GM18526 (cell line): ENCODE measurements at regions not wholly inside any gene's neighbourhood (a gene's known extent, or its start where the extent isn't known, plus 50 kb on each side); places are given as distances from the start of the nearest gene placed in this dataset.

Experiments
- POLR2A ChIP-seq: IDR thresholded peaks from 3 replicates; pipeline ENCODE4 v1.6.1; 2011; ENCODE audit not compliant: insufficient read length; ENCODE audit errors: extremely low read depth

DNA sequence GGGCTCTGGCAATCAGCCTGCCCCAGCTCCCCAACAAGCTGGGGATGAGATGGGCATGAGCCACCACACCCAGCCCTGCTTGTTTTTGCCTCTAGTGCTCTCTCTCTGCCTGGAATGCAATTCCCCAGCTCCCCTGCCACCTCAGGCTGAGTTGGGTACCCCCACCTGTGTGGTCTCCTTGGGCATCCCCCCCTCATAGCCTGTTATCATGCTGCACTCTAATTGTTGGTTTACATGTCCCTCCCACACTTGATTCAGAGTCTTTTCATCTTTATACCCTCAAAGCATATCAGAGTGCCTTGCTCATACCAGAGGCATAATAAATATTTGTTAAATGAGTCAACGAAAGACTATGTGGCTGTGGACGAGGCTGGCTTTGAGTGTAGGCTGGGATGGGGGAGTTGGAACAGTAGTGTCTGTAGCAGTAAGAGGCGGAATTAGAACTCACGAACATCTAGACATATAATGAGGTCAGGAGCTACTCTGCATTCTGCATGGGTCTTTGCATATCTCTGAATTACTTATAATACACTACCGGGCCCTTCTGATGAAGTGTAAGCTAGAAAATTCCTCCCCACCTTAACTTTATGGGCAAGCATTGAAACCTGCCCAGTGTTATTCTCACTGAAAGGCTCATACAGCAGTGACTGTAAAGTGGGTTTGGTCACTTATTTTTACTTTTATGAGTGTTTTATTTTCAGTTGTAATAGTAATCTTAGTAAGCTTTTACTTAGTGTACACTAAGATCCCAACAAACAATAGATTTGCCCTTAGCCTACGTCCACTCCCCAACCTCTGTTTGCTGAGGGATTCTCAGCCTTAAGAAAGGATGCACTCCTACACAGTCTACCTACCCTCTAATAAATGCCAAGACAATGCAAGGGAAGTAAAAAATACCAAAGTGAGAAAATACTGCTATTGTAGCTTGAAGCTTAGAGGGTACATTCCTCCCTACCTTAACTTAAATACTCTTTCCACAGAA lies 58.7 kb downstream of the EDN1 start:
- TF ChIP-seq POLR2A = no peak

DNA sequence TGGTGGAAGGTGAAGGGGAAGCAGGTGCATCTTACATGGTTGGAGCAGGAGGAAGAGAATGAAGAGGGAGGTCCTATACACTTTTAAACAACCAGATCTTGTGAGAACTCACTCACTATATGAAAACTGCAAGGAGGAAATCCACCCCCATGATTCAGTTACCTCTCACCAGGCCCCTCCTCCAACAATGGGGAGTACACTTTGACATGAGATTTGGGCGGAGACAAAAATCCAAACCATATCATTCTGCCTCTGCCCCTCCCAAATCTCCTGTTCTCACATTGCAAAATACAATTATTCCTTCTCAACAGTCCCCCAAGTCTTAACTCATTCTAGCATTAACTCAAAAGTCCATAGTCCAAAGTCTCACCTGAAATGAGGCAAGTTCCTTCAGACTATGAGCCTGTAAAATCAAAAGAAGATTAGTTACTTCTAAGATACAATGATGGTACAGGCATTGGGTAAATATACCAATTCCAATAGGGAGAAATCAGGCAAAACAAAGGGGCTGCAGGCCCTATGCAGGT lies 60.5 kb downstream of the EDN1 start:
- no peak for TF ChIP-seq POLR2A

DNA sequence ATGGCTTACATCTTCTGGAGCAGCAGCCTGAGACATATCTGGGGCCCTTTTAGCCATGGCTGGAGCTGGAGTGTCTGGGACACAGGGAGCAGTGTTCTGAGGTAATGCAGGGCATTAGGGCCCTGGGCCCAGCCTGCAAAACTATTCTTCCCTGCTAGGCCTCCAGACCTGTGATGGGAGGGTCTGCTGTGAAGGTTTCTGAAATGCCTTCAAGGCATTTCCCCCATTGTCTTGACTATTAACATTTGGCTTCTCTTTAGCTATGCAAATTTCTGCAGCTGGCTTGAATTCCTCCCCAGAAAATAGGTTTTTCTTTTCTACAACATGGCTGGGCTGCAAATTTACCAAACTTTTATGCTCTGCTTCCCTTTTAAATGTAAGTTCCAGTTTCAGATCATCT lies 61.5 kb downstream of the EDN1 start:
- no peak for TF ChIP-seq POLR2A

DNA sequence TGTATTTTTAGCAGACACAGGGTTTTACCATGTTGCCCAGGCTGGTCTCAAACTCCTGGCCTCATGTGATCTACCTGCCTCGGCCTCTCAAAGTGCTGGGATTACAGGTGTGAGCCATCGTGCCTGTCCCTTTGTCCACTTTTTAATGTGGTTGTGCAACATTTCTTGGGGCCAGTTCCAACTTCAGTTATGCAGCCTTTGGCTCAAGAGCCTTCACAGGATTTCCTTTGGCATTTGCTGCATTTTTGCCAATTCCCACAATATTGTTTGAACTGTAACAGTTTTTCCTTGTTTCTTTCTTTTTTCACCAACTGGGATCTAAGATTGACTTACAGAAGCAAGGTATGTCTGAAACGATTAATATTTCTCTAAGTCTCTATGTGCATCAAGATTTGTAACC lies 63.6 kb downstream of the EDN1 start:
- TF ChIP-seq POLR2A = no peak

DNA sequence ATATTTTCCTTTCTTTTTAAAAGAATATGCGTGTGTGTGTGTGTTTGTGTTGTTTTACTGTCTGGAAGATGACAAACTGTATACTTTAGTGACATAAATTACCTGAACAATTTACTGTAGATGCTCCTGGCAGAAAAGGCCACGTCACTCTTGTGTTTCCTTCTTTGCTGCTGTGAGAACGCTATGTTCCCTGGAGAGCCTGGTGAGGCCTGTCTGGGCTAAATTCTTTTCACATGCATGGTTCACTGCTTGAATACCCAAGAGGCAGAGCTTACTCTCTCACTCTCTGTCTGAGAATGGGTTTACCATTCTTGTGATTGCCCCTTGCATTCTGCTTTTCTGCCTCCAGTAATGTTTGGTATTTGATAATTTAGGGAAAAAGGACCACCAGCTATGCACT lies 64.3 kb downstream of the EDN1 start:
- TF ChIP-seq POLR2A = no peak

DNA sequence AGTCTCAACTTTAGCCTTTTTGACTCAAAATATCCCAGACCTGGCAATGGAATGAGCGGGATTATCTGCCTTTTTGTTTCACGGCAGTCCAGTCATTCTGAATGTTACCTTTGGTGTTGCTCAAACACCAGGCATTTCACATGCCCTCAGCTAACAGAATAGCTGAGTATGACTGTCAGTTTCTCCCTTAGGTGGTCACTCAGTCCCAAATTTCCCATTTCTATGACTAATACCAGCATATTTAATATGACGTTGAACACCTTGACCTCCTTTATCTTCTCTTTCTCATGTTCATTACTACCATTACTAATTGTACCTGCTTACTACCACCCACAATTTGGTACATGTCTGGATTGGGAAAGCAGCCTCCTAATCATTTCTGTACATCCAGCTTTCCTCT lies 65.2 kb downstream of the EDN1 start:
- no peak for TF ChIP-seq POLR2A

DNA sequence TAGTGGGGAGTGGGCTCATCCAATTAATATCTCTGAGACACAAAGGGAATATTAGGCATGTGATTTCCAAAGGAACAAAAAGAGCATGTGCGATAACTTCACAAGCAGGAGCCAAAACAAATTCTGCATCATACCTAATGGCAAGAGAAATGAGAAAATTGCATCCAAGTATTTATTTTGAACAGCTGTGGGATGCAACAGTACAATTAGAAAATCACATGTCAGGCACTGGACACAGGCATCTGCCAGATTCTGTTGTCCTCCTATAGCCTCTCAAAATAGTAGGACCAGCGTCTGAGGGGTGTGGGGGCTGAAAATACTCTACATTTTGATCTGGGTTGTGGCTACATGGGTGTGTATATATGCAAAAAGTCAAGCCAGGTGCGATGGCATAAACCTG lies 66.3 kb downstream of the EDN1 start:
- no peak for TF ChIP-seq POLR2A

DNA sequence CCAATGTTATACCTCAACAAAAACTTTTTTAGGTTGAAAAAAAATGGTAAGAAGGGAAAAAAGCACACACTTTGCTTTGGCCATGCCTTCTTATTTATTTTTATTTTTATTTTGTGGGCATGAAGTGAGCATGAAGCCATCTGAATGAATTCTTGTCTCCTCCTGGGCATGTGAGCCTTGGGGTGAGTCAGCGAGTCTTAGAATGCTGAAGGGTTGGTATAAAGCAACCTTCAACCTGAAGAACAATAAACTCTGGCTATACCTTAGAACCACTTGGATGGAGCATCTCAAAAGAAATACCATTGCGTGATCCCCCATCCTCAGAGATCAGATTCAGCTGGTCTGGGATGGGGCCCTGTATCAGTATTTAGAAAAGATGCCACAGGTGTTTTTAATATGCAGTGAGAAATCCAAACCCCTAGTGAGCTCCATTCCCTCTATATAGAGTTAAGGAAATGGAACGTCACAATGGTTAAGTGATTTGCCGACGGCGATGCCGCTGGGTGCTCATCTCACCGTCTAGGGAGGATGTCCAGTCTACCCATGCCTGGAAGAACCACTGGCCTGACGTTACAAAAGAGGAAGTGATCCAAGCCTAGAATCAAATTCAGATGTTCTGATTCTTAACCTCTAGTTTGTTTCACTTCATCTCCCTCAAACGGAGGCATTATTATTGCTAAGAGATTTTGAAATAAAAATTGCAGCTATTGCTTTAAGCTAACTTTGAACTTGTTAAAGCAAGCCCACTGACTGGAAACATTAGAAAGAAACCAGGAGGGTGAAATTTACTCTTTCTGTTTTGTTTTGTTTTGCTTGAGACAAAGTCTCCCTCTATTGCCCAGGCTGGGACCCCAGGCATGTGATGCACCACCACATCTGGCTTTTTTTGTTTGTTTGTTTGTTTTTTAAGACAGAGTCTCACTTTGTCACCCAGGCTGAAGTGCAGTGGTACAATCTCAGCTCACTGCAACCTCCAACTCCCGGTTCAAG lies 67.1 kb downstream of the EDN1 start:
- TF ChIP-seq POLR2A = no peak

DNA sequence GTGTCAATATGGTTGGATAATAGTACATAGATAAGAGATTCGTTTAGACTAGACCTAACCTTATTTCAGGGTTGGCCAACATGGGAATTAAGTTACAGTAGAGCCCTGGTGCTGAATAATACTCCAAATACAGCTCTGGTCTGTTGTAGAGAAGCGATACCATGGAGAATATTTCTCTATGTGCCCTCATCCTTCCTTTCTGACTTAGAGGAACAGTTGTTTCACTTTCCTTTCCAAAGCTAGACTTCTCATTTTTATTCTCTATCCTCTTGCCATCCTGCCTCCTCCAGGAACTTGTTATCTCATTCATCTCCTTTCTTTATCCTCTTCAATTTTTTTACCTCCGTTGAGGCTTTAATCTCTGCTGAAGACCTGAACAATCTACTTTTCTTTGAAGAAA lies 68.9 kb downstream of the EDN1 start:
- TF ChIP-seq POLR2A = no peak

DNA sequence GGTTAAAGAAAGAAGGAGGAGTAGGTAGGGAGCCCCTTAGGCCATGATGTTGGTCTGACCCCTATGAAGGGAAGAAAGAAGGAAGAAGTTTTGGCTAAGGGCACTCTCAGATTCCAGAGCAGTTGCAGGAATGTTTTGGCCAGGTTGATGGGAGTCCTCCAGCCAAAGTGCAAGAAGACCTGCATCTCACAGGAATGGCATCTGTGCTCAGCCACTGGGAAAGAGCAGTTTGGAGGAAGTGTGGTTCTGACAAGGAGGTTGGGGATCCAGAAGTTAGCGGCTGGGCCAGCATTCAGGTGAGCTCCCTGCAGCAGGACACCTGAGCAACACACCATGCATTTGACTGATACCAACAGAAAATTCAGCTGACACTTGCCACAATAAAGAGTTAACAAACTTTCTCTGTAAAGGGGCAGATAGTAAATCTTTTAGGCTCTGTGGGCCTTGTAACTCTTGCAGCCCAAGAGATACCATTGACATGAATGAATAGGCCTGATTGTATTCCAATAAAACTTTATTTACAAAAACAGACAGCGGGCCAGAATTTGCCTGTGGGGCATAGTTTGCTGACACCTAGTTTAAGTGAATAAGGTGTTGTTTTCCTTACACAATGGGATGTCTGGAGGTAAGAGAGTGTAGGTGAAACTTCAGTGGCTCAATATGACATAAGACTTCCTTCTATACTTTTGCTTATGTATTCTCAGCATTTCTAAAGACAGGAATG lies 71.0 kb downstream of the EDN1 start:
- no peak for TF ChIP-seq POLR2A

DNA sequence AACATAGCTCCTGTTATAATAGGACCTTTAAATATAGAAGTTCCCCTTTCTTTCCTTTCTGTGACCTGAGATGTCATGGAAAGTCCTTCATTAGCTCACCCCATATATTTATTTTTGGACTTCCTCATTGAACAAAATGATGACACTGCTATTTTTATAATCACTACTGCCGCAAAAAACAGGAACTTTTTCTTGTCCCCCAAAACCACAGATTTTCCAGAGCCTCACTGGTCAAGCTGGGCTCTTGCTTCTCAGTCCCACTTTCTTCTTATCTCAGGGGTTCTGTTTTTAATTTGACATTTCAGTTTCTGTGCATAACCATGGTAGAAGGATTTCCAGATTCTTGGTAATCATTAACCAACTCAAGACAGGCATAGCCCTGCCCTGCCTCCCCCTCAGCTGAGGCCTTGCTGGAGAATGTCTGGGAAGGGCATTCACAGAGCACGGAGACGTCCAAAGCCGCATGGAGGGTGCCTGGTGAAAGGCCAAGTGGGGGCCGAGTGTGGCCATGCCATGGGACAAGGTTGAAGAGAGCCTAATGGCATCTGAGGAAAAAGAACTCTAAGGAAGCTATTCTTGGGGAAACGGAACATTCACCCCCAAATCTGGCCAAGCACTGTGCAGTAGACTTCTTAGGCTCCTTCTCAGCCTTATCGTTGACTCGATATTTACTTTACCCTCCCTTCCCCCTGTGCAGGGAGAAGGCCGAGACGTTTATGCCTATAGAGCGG lies 73.7 kb downstream of the EDN1 start:
- no peak for TF ChIP-seq POLR2A

DNA sequence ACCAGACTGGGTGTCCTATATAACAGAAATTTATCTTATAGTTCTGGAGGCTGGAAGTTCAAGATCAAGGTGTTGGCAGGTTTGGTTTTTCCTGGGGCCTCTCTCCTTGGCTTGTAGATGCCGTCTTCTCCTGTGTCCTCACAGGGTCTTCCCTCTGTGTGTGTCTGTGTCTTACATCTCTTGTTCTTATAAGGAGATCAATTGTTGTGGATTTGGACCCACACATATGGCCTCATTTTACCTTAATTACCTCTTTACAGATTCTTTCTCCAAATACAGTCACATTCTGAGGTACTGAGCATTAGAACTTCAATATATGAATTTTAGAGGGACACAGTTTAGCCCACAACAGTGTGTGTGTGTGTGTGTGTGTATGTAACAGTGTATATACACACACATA lies 74.5 kb downstream of the EDN1 start:
- no peak for TF ChIP-seq POLR2A

DNA sequence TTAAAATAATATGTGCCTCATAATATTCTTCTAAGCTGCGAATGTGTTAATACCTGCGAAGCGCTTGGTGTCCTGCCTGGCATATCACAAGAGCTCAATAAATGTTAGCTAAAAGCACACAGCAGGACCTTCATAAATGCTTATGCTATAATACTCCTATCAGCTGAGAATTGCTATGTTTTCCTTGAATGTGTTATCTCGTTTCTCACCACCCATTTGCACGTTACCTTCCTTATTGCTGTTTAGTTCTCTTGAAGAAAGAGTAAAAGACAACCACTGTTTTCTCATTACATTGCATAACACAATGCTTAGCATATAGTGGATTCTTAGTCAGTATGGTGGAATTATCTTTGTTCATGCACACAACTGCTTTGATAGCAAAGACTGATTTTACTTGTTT lies 76.6 kb downstream of the EDN1 start:
- no peak for TF ChIP-seq POLR2A

DNA sequence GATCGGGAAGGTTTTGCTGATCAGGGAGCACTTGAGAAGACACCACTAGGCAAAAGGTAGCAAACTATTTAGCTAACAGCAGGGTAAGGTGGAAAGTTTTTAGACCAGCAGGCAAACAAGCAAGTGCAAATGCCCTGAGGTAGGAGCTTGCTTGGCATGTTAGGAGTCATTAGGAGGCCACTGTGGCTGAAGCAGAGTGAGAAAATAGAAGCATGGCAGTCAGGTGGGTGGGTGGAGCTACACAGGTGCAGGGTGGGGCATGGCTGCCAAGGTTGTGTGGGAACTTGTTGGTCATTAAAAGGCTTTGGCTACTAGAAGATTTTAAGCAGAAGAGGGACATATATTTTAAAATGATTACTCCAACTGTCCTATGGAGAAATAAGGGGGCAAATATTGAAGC lies 77.3 kb downstream of the EDN1 start:
- TF ChIP-seq POLR2A = no peak
